ENCODE measurements at regions not wholly inside any gene's neighbourhood (a gene's known extent, or its start where the extent isn't known, plus 50 kb on each side); places are given as distances from the start of the nearest gene placed in this dataset.

GRCh38 chr18:46401486-46402070, 255.4 kb downstream of the LOXHD1 start:
- DNase-seq (ENCODE audit: low spot score): no peak
- Mint-ChIP-seq H3K27me3 (ENCODE audit: low read depth) (peaks cover 14% of the 10 kb centered on the region), H3K27ac (ENCODE audit: unreplicated experiment) (no peak overlapping the region)

GRCh38 chr18:46402396-46402795, 254.6 kb downstream of the LOXHD1 start:
- Mint-ChIP-seq H3K27ac (ENCODE audit: unreplicated experiment) (peak overlapping the region; percentile 28), H3K27me3 (ENCODE audit: low read depth) (peaks cover 14% of the 10 kb centered on the region), H3K4me1 (ENCODE audit: low read depth) (peaks cover 15% of the 10 kb centered on the region), H3K36me3 (ENCODE audit: low read depth) (no peaks in the 10 kb centered on the region), H3K9me3 (ENCODE audit: low read depth) (no peaks in the 10 kb centered on the region), H3K4me3 (ENCODE audit: unreplicated experiment) (no peak overlapping the region)
- TF ChIP-seq CTCF (IDR thresholded peaks at IDR 0.05): no peak
- DNase-seq (ENCODE audit: low spot score): no peak

More at GRCh38 chr18:46401486-46402070, 255.4 kb downstream of the LOXHD1 start:
- no peak overlapping the region for H3K4me3 Mint-ChIP-seq (ENCODE audit: unreplicated experiment)
- peaks cover 10% of the 10 kb centered on the region for H3K4me1 Mint-ChIP-seq (ENCODE audit: low read depth)
- H3K9me3 Mint-ChIP-seq (ENCODE audit: low read depth): no peaks in the 10 kb centered on the region
- H3K36me3 Mint-ChIP-seq (ENCODE audit: low read depth): no peaks in the 10 kb centered on the region
- TF ChIP-seq CTCF (IDR thresholded peaks at IDR 0.05): no peak

- no peak for DNase-seq (ENCODE audit: low spot score)
- peak overlapping the region; percentile 12 for H3K27ac Mint-ChIP-seq (ENCODE audit: unreplicated experiment)
- peaks cover 12% of the 10 kb centered on the region for H3K27me3 Mint-ChIP-seq (ENCODE audit: low read depth)
- H3K9me3 Mint-ChIP-seq (ENCODE audit: low read depth): no peaks in the 10 kb centered on the region
- H3K36me3 Mint-ChIP-seq (ENCODE audit: low read depth): no peaks in the 10 kb centered on the region
- TF ChIP-seq CTCF (IDR thresholded peaks at IDR 0.05): no peak
- H3K4me3 Mint-ChIP-seq (ENCODE audit: unreplicated experiment): no peak overlapping the region
- peaks cover 20% of the 10 kb centered on the region for H3K4me1 Mint-ChIP-seq (ENCODE audit: low read depth)
Measured at GRCh38 chr18:46402945-46403344, 254.1 kb downstream of the LOXHD1 start.

GRCh38 chr18:46405832-46406538, 251.0 kb downstream of the LOXHD1 start:
- peaks cover 29% of the 10 kb centered on the region for H3K4me1 Mint-ChIP-seq (ENCODE audit: low read depth)
- no peaks in the 10 kb centered on the region for H3K36me3 Mint-ChIP-seq (ENCODE audit: low read depth)
- peaks cover 7% of the 10 kb centered on the region for H3K27me3 Mint-ChIP-seq (ENCODE audit: low read depth)
- no peak for DNase-seq (ENCODE audit: low spot score)
- H3K4me3 Mint-ChIP-seq (ENCODE audit: unreplicated experiment): no peak overlapping the region
- no peak for TF ChIP-seq CTCF (IDR thresholded peaks at IDR 0.05)
- no peak overlapping the region for H3K27ac Mint-ChIP-seq (ENCODE audit: unreplicated experiment)
- H3K9me3 Mint-ChIP-seq (ENCODE audit: low read depth): no peaks in the 10 kb centered on the region

- no peak for TF ChIP-seq CTCF (IDR thresholded peaks at IDR 0.05)
- Mint-ChIP-seq H3K9me3 (ENCODE audit: low read depth) (no peaks in the 10 kb centered on the region), H3K4me1 (ENCODE audit: low read depth) (peaks cover 35% of the 10 kb centered on the region), H3K27ac (ENCODE audit: unreplicated experiment) (no peak overlapping the region), H3K36me3 (ENCODE audit: low read depth) (no peaks in the 10 kb centered on the region), H3K4me3 (ENCODE audit: unreplicated experiment) (no peak overlapping the region), H3K27me3 (ENCODE audit: low read depth) (peaks cover 4% of the 10 kb centered on the region)
- DNase-seq (ENCODE audit: low spot score): no peak
Measured at GRCh38 chr18:46406539-46406932, 250.5 kb downstream of the LOXHD1 start.

All from chondrocyte (in vitro differentiated cells).